Smooth muscle cell (in vitro differentiated cells): ENCODE measurements at regions not wholly inside any gene's neighbourhood (a gene's known extent, or its start where the extent isn't known, plus 50 kb on each side); places are given as distances from the start of the nearest gene placed in this dataset.

ENCODE experiments used
- DNase-seq: peaks from one replicate; lab custom pipeline; 2025; ENCODE audit not compliant: unreplicated experiment; lab: John Stamatoyannopoulos, UW
- H2AFZ ChIP-seq: fragments of 200-600 bp; sonication (generic); 2 replicates; pipeline ENCODE4 v1.6.0; 2016; ENCODE audit warnings: antibody characterized with exemption, low read depth, mild to moderate bottlenecking
- H3F3A ChIP-seq: fragments of 200-600 bp; sonication (generic); 2 replicates; pipeline ENCODE4 v1.6.0; 2017; ENCODE audit warnings: antibody characterized with exemption, low read depth
- H3K27ac ChIP-seq: fragments of 200-600 bp; sonication (generic); 2 replicates; pipeline ENCODE4 v1.5.1; 2016; ENCODE audit warnings: low read depth, mild to moderate bottlenecking
- H3K27me3 ChIP-seq: fragments of 200-600 bp; sonication (generic); 2 replicates; pipeline ENCODE4 v1.6.1; 2016; ENCODE audit warnings: low read depth, mild to moderate bottlenecking
- H3K36me3 ChIP-seq: fragments of 200-600 bp; sonication (generic); 2 replicates; pipeline ENCODE4 v1.5.1; 2016; ENCODE audit warnings: low read depth
- H3K4me1 ChIP-seq: fragments of 200-600 bp; sonication (generic); 2 replicates; pipeline ENCODE4 v1.5.1; 2016; ENCODE audit warnings: low read depth
- H3K4me2 ChIP-seq: fragments of 200-600 bp; sonication (generic); 2 replicates; pipeline ENCODE4 v1.6.0; 2016; ENCODE audit warnings: mild to moderate bottlenecking
- H3K4me3 ChIP-seq: fragments of 200-600 bp; sonication (generic); 2 replicates; pipeline ENCODE4 v1.5.1; 2016; ENCODE audit warnings: mild to moderate bottlenecking
- H3K79me2 ChIP-seq: fragments of 200-600 bp; sonication (generic); 2 replicates; pipeline ENCODE4 v1.6.0; 2016; ENCODE audit warnings: low read depth, mild to moderate bottlenecking
- H3K9ac ChIP-seq: fragments of 200-600 bp; sonication (generic); 2 replicates; pipeline ENCODE4 v1.6.0; 2016; ENCODE audit warnings: low read depth
- H3K9me3 ChIP-seq: fragments of 200-600 bp; sonication (generic); replicated peaks from 2 replicates; pipeline ENCODE4 v1.5.1; 2016; ENCODE audit warnings: low read depth
- H4K20me1 ChIP-seq: fragments of 200-600 bp; sonication (generic); 2 replicates; pipeline ENCODE4 v1.6.0; 2016; ENCODE audit warnings: low read depth
- CTCF ChIP-seq: fragments of 200-600 bp; sonication (generic); IDR thresholded peaks from 2 replicates; pipeline ENCODE4 v1.5.1; 2017; ENCODE audit warnings: borderline replicate concordance, mild to moderate bottlenecking, antibody characterized with exemption; ENCODE audit not compliant: insufficient read depth, poor library complexity, severe bottlenecking
- WGBS: methylation state at CpG from one replicate; pipeline ENCODE4 v1.1.7; 2016; ENCODE audit warnings: low lambda C conversion rate; 5-methylcytosine and 5-hydroxymethylcytosine counted together

GRCh38 chr15:62644889-62645742 is 397.4 kb upstream of the TPM1 start:
- no peaks in the 10 kb centered on the region for H3K27me3 ChIP-seq
- no peaks in the 10 kb centered on the region for H3K79me2 ChIP-seq
- H4K20me1 ChIP-seq: no peaks in the 10 kb centered on the region
- no peaks in the 10 kb centered on the region for H3K36me3 ChIP-seq
- no peak overlapping the region for H2AFZ ChIP-seq
- no peak overlapping the region for H3K9ac ChIP-seq
- H3K4me2 ChIP-seq: no peak overlapping the region
- peaks cover 4% of the 10 kb centered on the region for H3K4me1 ChIP-seq
- WGBS: 81% methylated on average over 15 of the region's 15 CpGs
- H3F3A ChIP-seq: no peaks in the 10 kb centered on the region
- no peak overlapping the region for H3K4me3 ChIP-seq
- no peak for TF ChIP-seq CTCF
- H3K9me3 ChIP-seq: no peaks in the 10 kb centered on the region
- H3K27ac ChIP-seq: no peak overlapping the region
- no peak for DNase-seq

GRCh38 chr15:62647202-62647842 is 395.2 kb upstream of the TPM1 start:
- Histone ChIP-seq H3K27me3 (no peaks in the 10 kb centered on the region), H3K9ac (no peak overlapping the region), H3K36me3 (no peaks in the 10 kb centered on the region), H3K4me2 (no peak overlapping the region), H4K20me1 (no peaks in the 10 kb centered on the region), H3K9me3 (no peaks in the 10 kb centered on the region), H2AFZ (no peak overlapping the region), H3F3A (no peaks in the 10 kb centered on the region), H3K4me3 (no peak overlapping the region), H3K27ac (no peak overlapping the region), H3K4me1 (peaks cover 4% of the 10 kb centered on the region), H3K79me2 (no peaks in the 10 kb centered on the region)
- 87% methylated on average over 12 of the region's 12 CpGs for WGBS
- DNase-seq: no peak
- TF ChIP-seq CTCF: no peak

- H3F3A ChIP-seq: no peaks in the 10 kb centered on the region
- no peak overlapping the region for H2AFZ ChIP-seq
- TF ChIP-seq CTCF: no peak
- H3K36me3 ChIP-seq: no peaks in the 10 kb centered on the region
- H3K9ac ChIP-seq: no peak overlapping the region
- no peak overlapping the region for H3K27ac ChIP-seq
- H3K4me3 ChIP-seq: no peak overlapping the region
- 95% methylated on average over 7 of the region's 7 CpGs for WGBS
- H3K4me2 ChIP-seq: no peak overlapping the region
- peaks cover 4% of the 10 kb centered on the region for H3K4me1 ChIP-seq
- no peaks in the 10 kb centered on the region for H3K27me3 ChIP-seq
- H3K79me2 ChIP-seq: no peaks in the 10 kb centered on the region
- no peaks in the 10 kb centered on the region for H3K9me3 ChIP-seq
- DNase-seq: no peak
- no peaks in the 10 kb centered on the region for H4K20me1 ChIP-seq
These were observed 394.6 kb upstream of the TPM1 start for GRCh38 chr15:62647843-62648505.
